ENCODE measurements at regions not wholly inside any gene's neighbourhood (a gene's known extent, or its start where the extent isn't known, plus 50 kb on each side); places are given as distances from the start of the nearest gene placed in this dataset.

DNA sequence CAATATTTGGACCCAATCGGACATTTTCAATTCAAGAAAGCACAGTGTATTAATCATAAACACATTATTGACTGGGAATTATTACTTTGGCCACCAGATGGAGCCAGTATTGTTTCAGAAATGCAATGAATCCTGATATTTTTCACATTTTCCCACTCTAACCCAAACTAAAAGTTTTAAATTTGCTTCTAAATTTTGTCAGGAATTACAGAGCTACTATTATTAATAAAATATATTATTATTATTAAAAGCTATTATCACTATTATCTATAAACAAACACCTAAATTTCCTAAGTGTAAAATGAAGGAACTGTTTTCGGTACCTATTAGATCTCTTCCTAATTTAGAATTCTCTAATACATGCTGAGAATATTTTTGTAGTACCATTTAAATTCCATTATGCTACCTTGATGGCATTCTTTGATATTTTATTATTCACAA is 245.3 kb downstream of the OGFRL1 start:
- TF ChIP-seq, protein P1, sequence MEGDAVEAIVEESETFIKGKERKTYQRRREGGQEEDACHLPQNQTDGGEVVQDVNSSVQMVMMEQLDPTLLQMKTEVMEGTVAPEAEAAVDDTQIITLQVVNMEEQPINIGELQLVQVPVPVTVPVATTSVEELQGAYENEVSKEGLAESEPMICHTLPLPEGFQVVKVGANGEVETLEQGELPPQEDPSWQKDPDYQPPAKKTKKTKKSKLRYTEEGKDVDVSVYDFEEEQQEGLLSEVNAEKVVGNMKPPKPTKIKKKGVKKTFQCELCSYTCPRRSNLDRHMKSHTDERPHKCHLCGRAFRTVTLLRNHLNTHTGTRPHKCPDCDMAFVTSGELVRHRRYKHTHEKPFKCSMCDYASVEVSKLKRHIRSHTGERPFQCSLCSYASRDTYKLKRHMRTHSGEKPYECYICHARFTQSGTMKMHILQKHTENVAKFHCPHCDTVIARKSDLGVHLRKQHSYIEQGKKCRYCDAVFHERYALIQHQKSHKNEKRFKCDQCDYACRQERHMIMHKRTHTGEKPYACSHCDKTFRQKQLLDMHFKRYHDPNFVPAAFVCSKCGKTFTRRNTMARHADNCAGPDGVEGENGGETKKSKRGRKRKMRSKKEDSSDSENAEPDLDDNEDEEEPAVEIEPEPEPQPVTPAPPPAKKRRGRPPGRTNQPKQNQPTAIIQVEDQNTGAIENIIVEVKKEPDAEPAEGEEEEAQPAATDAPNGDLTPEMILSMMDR (conservative IDR thresholded peaks at IDR 0.05; ENCODE audit: low read length) = peak; percentile 71
- no peak for TF ChIP-seq EZH2phosphoT487 (IDR thresholded peaks at IDR 0.05; ENCODE audit: borderline replicate concordance)

Measured in Loucy (cell line).